SU-DHL-6 (cell line): ENCODE measurements at regions not wholly inside any gene's neighbourhood (a gene's known extent, or its start where the extent isn't known, plus 50 kb on each side); places are given as distances from the start of the nearest gene placed in this dataset.

Experiments used
- H2AFZ ChIP-seq: fragments of 200-600 bp; sonication (generic); 2 replicates; pipeline ENCODE4 v1.6.1; 2014; ENCODE audit warnings: low read depth, mild to moderate bottlenecking, moderate library complexity, mixed read lengths, antibody characterized with exemption, low read length; ENCODE audit not compliant: severe bottlenecking
- H3F3A ChIP-seq: fragments of 200-600 bp; shearing (Covaris generic); 2 replicates; pipeline ENCODE4 v1.6.0; 2016; ENCODE audit warnings: antibody characterized with exemption, mild to moderate bottlenecking; ENCODE audit not compliant: insufficient read depth
- H3K27ac ChIP-seq: fragments of 200-600 bp; sonication (generic); 2 replicates; pipeline ENCODE4 v1.5.1; 2016; ENCODE audit warnings: low read depth, mild to moderate bottlenecking, low read length, moderate library complexity, mixed read lengths
- H3K27me3 ChIP-seq: fragments of 200-600 bp; sonication (generic), shearing (Covaris generic); 2 replicates; pipeline ENCODE4 v1.6.0; 2014; ENCODE audit warnings: mild to moderate bottlenecking, low read length
- H3K36me3 ChIP-seq: fragments of 200-600 bp; sonication (generic); 2 replicates; pipeline ENCODE4 v1.6.1; 2014; ENCODE audit warnings: mild to moderate bottlenecking, low read length, mixed read lengths
- H3K4me2 ChIP-seq: fragments of 300-600, 200-600 bp; shearing (Covaris generic), sonication (generic); 2 replicates; pipeline ENCODE4 v1.6.0; 2014; ENCODE audit warnings: low read length, low read depth, mild to moderate bottlenecking; ENCODE audit not compliant: poor library complexity, severe bottlenecking
- H3K4me3 ChIP-seq: fragments of 200-600 bp; sonication (generic); 2 replicates; pipeline ENCODE4 v1.5.1; 2014; ENCODE audit warnings: antibody characterized with exemption, low read length, mild to moderate bottlenecking, mixed read lengths; ENCODE audit not compliant: insufficient read depth, poor library complexity, severe bottlenecking
- H3K79me2 ChIP-seq: fragments of 200-600 bp; sonication (generic); 2 replicates; pipeline ENCODE4 v1.6.1; 2014; ENCODE audit warnings: mild to moderate bottlenecking, low read length, moderate library complexity; ENCODE audit not compliant: insufficient read depth
- H3K9ac ChIP-seq: fragments of 200-600 bp; sonication (generic); 2 replicates; pipeline ENCODE4 v1.7.0; 2014; ENCODE audit warnings: mild to moderate bottlenecking, low read length
- H3K9me2 ChIP-seq: fragments of 200-600 bp; sonication (generic); replicated peaks from 2 replicates; pipeline ENCODE4 v1.6.1; 2014; ENCODE audit warnings: low read length; ENCODE audit not compliant: insufficient read depth
- H3K9me3 ChIP-seq: fragments of 200-600 bp; sonication (generic); 2 replicates; pipeline ENCODE4 v1.6.1; 2014; ENCODE audit warnings: low read length, mixed read lengths; ENCODE audit not compliant: insufficient read depth
- H4K20me1 ChIP-seq: fragments of 200-600 bp; sonication (generic); 2 replicates; pipeline ENCODE4 v1.6.1; 2014; ENCODE audit warnings: low read depth, mild to moderate bottlenecking, antibody characterized with exemption, low read length, moderate library complexity, mixed read lengths
- CTCF ChIP-seq: fragments of 200-600 bp; sonication (generic); IDR thresholded peaks from one replicate; pipeline ENCODE4 v1.5.1; 2017; ENCODE audit warnings: antibody characterized with exemption, mild to moderate bottlenecking, low read length, moderate library complexity; ENCODE audit not compliant: insufficient read depth, poor library complexity, severe bottlenecking
- EZH2phosphoT487 ChIP-seq: fragments of 200-600 bp; sonication (generic), shearing (Covaris generic); conservative IDR thresholded peaks from 2 replicates; pipeline ENCODE4 v1.6.1; 2018; ENCODE audit warnings: mild to moderate bottlenecking, antibody characterized with exemption, low read length, moderate library complexity, mixed read lengths

DNA sequence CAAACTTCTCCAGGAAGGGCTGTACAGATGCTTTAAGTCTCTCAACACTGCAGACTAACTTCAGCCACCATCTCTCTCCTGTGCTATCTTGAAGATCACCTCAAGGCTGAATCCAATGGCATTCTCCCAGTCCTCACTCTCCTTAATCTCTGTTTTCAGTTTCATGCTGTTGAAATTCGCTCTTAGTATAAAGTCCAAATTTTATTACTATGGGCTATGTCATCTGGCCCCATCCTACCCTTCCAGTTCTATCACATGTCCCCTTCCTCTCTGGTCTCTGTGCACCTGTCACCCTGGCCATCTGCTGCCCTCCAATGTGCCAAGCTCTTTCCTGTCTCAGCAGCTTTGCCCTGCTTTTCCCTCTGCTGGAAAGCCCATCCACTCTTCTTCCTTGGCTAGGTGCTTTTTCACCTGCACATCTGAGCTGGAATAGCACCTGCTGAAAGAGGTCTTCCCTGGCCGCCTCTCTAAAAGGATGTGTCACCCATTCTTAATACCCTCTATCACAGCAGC lies 284.7 kb upstream of the MAP3K1 start:
- Histone ChIP-seq H3K9me2 (no peaks in the 10 kb centered on the region), H3F3A (no peaks in the 10 kb centered on the region), H3K27ac (no peak overlapping the region), H3K79me2 (no peaks in the 10 kb centered on the region), H3K36me3 (no peaks in the 10 kb centered on the region), H3K9me3 (no peaks in the 10 kb centered on the region), H3K9ac (no peak overlapping the region), H3K27me3 (no peaks in the 10 kb centered on the region), H2AFZ (no peak overlapping the region), H3K4me3 (no peak overlapping the region), H3K4me2 (no peak overlapping the region), H4K20me1 (no peaks in the 10 kb centered on the region)
- TF ChIP-seq EZH2phosphoT487 (no peak), CTCF (no peak)

DNA sequence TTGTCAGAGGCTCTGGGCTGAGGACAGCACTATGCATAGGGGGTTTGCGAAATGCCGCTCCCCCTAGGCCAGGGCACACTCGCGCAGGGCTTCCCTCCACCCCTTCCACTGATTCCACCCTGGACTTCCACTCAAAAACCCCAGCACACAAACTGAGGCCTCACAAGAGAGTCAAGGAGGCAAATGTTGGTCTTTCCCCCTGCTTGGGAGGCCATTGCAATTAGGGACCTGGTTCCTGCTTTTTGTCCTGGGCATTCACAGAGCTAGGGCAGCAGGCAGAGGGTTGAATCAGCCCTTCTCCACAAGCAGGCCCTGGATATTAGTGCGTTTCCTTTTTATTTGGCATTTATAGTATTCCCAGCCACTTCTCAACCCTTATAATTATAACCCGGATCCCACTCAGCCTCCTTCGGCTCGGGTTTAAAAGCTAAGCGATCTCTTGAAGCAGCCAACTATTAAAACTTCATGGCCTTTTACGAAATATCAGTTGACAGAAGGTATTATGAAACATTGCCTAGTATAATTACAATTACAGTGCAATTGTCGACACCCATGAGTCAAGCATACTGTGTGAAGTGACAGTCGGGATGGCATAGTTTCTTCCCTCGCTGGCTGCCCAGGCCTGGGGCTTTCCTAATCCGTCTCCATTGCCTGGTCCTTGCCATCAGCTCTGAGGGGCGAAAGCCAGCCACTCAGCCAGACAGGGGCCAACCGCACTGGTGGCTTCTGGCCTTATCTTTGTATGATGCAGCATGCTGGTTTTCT lies 285.5 kb upstream of the MAP3K1 start:
- Histone ChIP-seq H3K9ac (no peak overlapping the region), H2AFZ (no peak overlapping the region), H4K20me1 (no peaks in the 10 kb centered on the region), H3K36me3 (no peaks in the 10 kb centered on the region), H3K4me2 (no peak overlapping the region), H3K4me3 (no peak overlapping the region), H3F3A (no peaks in the 10 kb centered on the region), H3K79me2 (no peaks in the 10 kb centered on the region), H3K9me3 (no peaks in the 10 kb centered on the region), H3K27me3 (no peaks in the 10 kb centered on the region), H3K9me2 (no peaks in the 10 kb centered on the region), H3K27ac (no peak overlapping the region)
- TF ChIP-seq EZH2phosphoT487 (no peak), CTCF (no peak)

GRCh38 chr5:56527174-56527573 lies 288.2 kb upstream of the MAP3K1 start:
- no peak overlapping the region for H3K9ac ChIP-seq
- H3K9me3 ChIP-seq, result no peaks in the 10 kb centered on the region
- no peak overlapping the region for H3K27ac ChIP-seq
- H3K36me3 ChIP-seq, result no peaks in the 10 kb centered on the region
- no peak for TF ChIP-seq CTCF
- TF ChIP-seq EZH2phosphoT487, result no peak
- H4K20me1 ChIP-seq, result no peaks in the 10 kb centered on the region
- no peaks in the 10 kb centered on the region for H3K9me2 ChIP-seq
- no peak overlapping the region for H2AFZ ChIP-seq
- no peaks in the 10 kb centered on the region for H3F3A ChIP-seq
- H3K4me2 ChIP-seq, result no peak overlapping the region
- H3K4me3 ChIP-seq, result no peak overlapping the region
- no peaks in the 10 kb centered on the region for H3K27me3 ChIP-seq
- no peaks in the 10 kb centered on the region for H3K79me2 ChIP-seq
